Tibial nerve (tissue), 3 donors: ENCODE measurements at regions not wholly inside any gene's neighbourhood (a gene's known extent, or its start where the extent isn't known, plus 50 kb on each side); places are given as distances from the start of the nearest gene placed in this dataset.

Source experiments
- POLR2A ChIP-seq, 2 donors: fragments of 450-650 bp; IDR thresholded peaks; one replicate each; pipeline ENCODE4 v1.6.1; 2017; ENCODE audit warnings: antibody characterized with exemption in 2 of 2, mild to moderate bottlenecking in 2 of 2, moderate library complexity in 2 of 2
- TF ChIP-seq, protein P1 (sequence below), 5 experiments: fragments of 200-600 bp in 3 of 5; fragments of 450-650 bp in 2 of 5; sonication (generic) in 3 of 5; IDR thresholded peaks; one replicate each; pipeline ENCODE4 v1.5.1; 2016 to 2019; ENCODE audit warnings: antibody characterized with exemption in 5 of 5, mild to moderate bottlenecking in 3 of 5, moderate library complexity in 2 of 5

DNA sequence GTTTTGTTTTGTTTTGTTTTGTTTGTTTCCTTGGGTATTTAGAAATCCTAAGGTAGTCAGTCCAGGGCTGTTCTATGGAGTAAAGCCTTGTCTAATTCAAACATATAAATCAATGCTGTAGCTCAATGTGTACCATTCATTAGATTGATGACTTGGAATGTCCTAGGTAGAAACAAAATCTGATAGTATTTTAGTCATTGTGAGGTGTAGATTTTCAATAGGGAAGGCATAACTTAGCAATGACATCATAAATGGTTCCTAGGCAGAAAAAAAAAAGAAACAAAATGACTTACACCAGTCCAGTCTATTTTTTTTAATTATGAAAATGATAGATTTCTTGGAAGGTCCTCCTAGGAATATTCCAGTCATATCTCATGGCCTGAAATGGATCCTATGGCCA is 189.9 kb downstream of the SPRY2 start:
- TF ChIP-seq, protein P1, sequence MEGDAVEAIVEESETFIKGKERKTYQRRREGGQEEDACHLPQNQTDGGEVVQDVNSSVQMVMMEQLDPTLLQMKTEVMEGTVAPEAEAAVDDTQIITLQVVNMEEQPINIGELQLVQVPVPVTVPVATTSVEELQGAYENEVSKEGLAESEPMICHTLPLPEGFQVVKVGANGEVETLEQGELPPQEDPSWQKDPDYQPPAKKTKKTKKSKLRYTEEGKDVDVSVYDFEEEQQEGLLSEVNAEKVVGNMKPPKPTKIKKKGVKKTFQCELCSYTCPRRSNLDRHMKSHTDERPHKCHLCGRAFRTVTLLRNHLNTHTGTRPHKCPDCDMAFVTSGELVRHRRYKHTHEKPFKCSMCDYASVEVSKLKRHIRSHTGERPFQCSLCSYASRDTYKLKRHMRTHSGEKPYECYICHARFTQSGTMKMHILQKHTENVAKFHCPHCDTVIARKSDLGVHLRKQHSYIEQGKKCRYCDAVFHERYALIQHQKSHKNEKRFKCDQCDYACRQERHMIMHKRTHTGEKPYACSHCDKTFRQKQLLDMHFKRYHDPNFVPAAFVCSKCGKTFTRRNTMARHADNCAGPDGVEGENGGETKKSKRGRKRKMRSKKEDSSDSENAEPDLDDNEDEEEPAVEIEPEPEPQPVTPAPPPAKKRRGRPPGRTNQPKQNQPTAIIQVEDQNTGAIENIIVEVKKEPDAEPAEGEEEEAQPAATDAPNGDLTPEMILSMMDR (IDR thresholded peaks at IDR 0.05), result no peak
- no peak for TF ChIP-seq POLR2A (IDR thresholded peaks at IDR 0.05)
